HG02588 (cell line): ENCODE measurements at regions not wholly inside any gene's neighbourhood (a gene's known extent, or its start where the extent isn't known, plus 50 kb on each side); places are given as distances from the start of the nearest gene placed in this dataset.

Experiments
- ATAC-seq: cut with Tn5 transposase; IDR thresholded peaks from one replicate; pipeline ENCODE4 v1.9.1; 2021; ENCODE audit warnings: mild to moderate bottlenecking, moderate library complexity; ENCODE audit not compliant: unreplicated experiment

GRCh38 chr18:47602273-47602897 lies 328.1 kb downstream of the SMAD2 start:
- ATAC-seq = no peak

GRCh38 chr18:47601581-47602272 lies 328.7 kb downstream of the SMAD2 start:
- ATAC-seq = no peak

- ATAC-seq = no peak
Observed at GRCh38 chr18:47595831-47596501, 334.5 kb downstream of the SMAD2 start.

- no peak for ATAC-seq
Observed at GRCh38 chr18:47594621-47595086, 335.8 kb downstream of the SMAD2 start.

GRCh38 chr18:47593744-47594472 lies 336.6 kb downstream of the SMAD2 start:
- no peak for ATAC-seq

GRCh38 chr18:47591429-47591828 lies 339.0 kb downstream of the SMAD2 start:
- no peak for ATAC-seq

GRCh38 chr18:47587587-47587986 lies 336.1 kb upstream of the SKOR2 start:
- ATAC-seq = no peak

- ATAC-seq = no peak
Observed at GRCh38 chr18:47586418-47587070, 335.1 kb upstream of the SKOR2 start.

GRCh38 chr18:47585914-47586313 lies 334.5 kb upstream of the SKOR2 start:
- no peak for ATAC-seq

GRCh38 chr18:47585136-47585535 lies 333.7 kb upstream of the SKOR2 start:
- no peak for ATAC-seq

GRCh38 chr18:47582093-47582492 lies 330.6 kb upstream of the SKOR2 start:
- ATAC-seq = no peak

- no peak for ATAC-seq
Observed at GRCh38 chr18:47577520-47577919, 326.1 kb upstream of the SKOR2 start.

GRCh38 chr18:47574966-47575365 lies 323.5 kb upstream of the SKOR2 start:
- ATAC-seq = no peak

- no peak for ATAC-seq
Observed at GRCh38 chr18:47571957-47572356, 320.5 kb upstream of the SKOR2 start.

- no peak for ATAC-seq
Observed at GRCh38 chr18:47566809-47567208, 315.3 kb upstream of the SKOR2 start.

GRCh38 chr18:47560723-47561715 lies 309.6 kb upstream of the SKOR2 start:
- ATAC-seq = no peak

- ATAC-seq = no peak
Observed at GRCh38 chr18:47558110-47558750, 306.8 kb upstream of the SKOR2 start.

GRCh38 chr18:47557160-47557559 lies 305.7 kb upstream of the SKOR2 start:
- no peak for ATAC-seq

- ATAC-seq = no peak
Observed at GRCh38 chr18:47552783-47553182, 301.3 kb upstream of the SKOR2 start.
